Smooth muscle cell (in vitro differentiated cells): ENCODE measurements at regions not wholly inside any gene's neighbourhood (a gene's known extent, or its start where the extent isn't known, plus 50 kb on each side); places are given as distances from the start of the nearest gene placed in this dataset.

Source experiments
- DNase-seq: peaks from one replicate; lab custom pipeline; 2025; ENCODE audit not compliant: unreplicated experiment; lab: John Stamatoyannopoulos, UW
- H2AFZ ChIP-seq: fragments of 200-600 bp; sonication (generic); 2 replicates; pipeline ENCODE4 v1.6.0; 2016; ENCODE audit warnings: antibody characterized with exemption, low read depth, mild to moderate bottlenecking
- H3F3A ChIP-seq: fragments of 200-600 bp; sonication (generic); 2 replicates; pipeline ENCODE4 v1.6.0; 2017; ENCODE audit warnings: antibody characterized with exemption, low read depth
- H3K27ac ChIP-seq: fragments of 200-600 bp; sonication (generic); 2 replicates; pipeline ENCODE4 v1.5.1; 2016; ENCODE audit warnings: low read depth, mild to moderate bottlenecking
- H3K27me3 ChIP-seq: fragments of 200-600 bp; sonication (generic); 2 replicates; pipeline ENCODE4 v1.6.1; 2016; ENCODE audit warnings: low read depth, mild to moderate bottlenecking
- H3K36me3 ChIP-seq: fragments of 200-600 bp; sonication (generic); 2 replicates; pipeline ENCODE4 v1.5.1; 2016; ENCODE audit warnings: low read depth
- H3K4me1 ChIP-seq: fragments of 200-600 bp; sonication (generic); 2 replicates; pipeline ENCODE4 v1.5.1; 2016; ENCODE audit warnings: low read depth
- H3K4me2 ChIP-seq: fragments of 200-600 bp; sonication (generic); 2 replicates; pipeline ENCODE4 v1.6.0; 2016; ENCODE audit warnings: mild to moderate bottlenecking
- H3K4me3 ChIP-seq: fragments of 200-600 bp; sonication (generic); 2 replicates; pipeline ENCODE4 v1.5.1; 2016; ENCODE audit warnings: mild to moderate bottlenecking
- H3K79me2 ChIP-seq: fragments of 200-600 bp; sonication (generic); 2 replicates; pipeline ENCODE4 v1.6.0; 2016; ENCODE audit warnings: low read depth, mild to moderate bottlenecking
- H3K9ac ChIP-seq: fragments of 200-600 bp; sonication (generic); 2 replicates; pipeline ENCODE4 v1.6.0; 2016; ENCODE audit warnings: low read depth
- H3K9me3 ChIP-seq: fragments of 200-600 bp; sonication (generic); replicated peaks from 2 replicates; pipeline ENCODE4 v1.5.1; 2016; ENCODE audit warnings: low read depth
- H4K20me1 ChIP-seq: fragments of 200-600 bp; sonication (generic); 2 replicates; pipeline ENCODE4 v1.6.0; 2016; ENCODE audit warnings: low read depth
- WGBS: methylation state at CpG from one replicate; pipeline ENCODE4 v1.1.7; 2016; ENCODE audit warnings: low lambda C conversion rate; 5-methylcytosine and 5-hydroxymethylcytosine counted together
- TF ChIP-seq, protein P1 (sequence below): fragments of 200-600 bp; sonication (generic); IDR thresholded peaks from 2 replicates; pipeline ENCODE4 v1.5.1; 2017; ENCODE audit warnings: borderline replicate concordance, mild to moderate bottlenecking, antibody characterized with exemption; ENCODE audit not compliant: insufficient read depth, poor library complexity, severe bottlenecking

DNA sequence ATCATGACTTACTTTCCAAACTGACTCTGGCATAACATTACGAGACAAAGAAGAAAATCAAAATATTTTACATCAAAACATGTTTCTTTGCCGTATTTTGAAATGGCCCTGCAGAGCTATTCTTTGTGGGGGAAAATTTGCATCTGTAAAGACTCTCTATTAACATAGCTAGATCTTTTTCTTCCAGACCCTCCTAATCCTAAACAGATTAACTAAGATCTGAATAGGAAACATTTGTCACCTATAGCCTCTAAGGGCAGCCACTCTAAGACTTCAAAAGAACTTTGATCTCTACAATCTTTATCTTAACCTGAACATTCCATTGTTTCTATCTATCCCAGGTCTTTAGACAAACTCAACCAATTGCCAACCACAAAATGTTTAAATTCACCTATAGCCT is 176.6 kb upstream of the CENPE start:
- H3K9me3 ChIP-seq, result no peaks in the 10 kb centered on the region
- H2AFZ ChIP-seq, result no peak overlapping the region
- no peak overlapping the region for H3K9ac ChIP-seq
- no peaks in the 10 kb centered on the region for H3K4me1 ChIP-seq
- no peaks in the 10 kb centered on the region for H3K27me3 ChIP-seq
- H3K79me2 ChIP-seq, result no peaks in the 10 kb centered on the region
- no peak overlapping the region for H3K4me2 ChIP-seq
- no peaks in the 10 kb centered on the region for H4K20me1 ChIP-seq
- DNase-seq, result no peak
- no peaks in the 10 kb centered on the region for H3F3A ChIP-seq
- TF ChIP-seq, protein P1, sequence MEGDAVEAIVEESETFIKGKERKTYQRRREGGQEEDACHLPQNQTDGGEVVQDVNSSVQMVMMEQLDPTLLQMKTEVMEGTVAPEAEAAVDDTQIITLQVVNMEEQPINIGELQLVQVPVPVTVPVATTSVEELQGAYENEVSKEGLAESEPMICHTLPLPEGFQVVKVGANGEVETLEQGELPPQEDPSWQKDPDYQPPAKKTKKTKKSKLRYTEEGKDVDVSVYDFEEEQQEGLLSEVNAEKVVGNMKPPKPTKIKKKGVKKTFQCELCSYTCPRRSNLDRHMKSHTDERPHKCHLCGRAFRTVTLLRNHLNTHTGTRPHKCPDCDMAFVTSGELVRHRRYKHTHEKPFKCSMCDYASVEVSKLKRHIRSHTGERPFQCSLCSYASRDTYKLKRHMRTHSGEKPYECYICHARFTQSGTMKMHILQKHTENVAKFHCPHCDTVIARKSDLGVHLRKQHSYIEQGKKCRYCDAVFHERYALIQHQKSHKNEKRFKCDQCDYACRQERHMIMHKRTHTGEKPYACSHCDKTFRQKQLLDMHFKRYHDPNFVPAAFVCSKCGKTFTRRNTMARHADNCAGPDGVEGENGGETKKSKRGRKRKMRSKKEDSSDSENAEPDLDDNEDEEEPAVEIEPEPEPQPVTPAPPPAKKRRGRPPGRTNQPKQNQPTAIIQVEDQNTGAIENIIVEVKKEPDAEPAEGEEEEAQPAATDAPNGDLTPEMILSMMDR, result no peak
- no peaks in the 10 kb centered on the region for H3K36me3 ChIP-seq
- WGBS, result 80% methylated on average over 2 of the region's 2 CpGs
- H3K4me3 ChIP-seq, result no peak overlapping the region
- H3K27ac ChIP-seq, result no peak overlapping the region

DNA sequence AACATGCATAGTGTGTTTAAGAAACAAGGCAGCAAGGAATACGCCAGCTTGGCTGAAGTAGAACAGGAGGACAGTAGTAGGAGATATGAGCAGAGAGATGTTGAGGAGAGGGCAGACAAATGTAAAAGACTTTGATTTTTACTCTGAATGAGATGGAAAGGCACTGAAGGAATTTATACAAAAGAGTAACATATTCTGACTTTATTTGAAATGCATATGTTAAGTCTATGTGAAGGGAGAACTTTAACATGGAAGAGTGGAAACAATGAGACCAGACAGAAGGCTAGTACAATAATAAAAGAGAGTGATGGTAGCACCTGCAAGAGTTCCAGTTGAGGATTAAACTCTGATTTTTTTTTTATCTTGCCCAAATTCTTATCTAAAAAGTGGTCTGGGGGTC is 176.2 kb upstream of the CENPE start:
- no peaks in the 10 kb centered on the region for H3F3A ChIP-seq
- no peak overlapping the region for H3K9ac ChIP-seq
- no peaks in the 10 kb centered on the region for H3K27me3 ChIP-seq
- H3K27ac ChIP-seq, result no peak overlapping the region
- H4K20me1 ChIP-seq, result no peaks in the 10 kb centered on the region
- 98% methylated on average over 1 of the region's 1 CpG for WGBS
- H3K9me3 ChIP-seq, result no peaks in the 10 kb centered on the region
- H3K79me2 ChIP-seq, result no peaks in the 10 kb centered on the region
- TF ChIP-seq, protein P1, result no peak
- H3K4me3 ChIP-seq, result no peak overlapping the region
- DNase-seq, result no peak
- no peaks in the 10 kb centered on the region for H3K4me1 ChIP-seq
- no peak overlapping the region for H3K4me2 ChIP-seq
- H2AFZ ChIP-seq, result no peak overlapping the region
- no peaks in the 10 kb centered on the region for H3K36me3 ChIP-seq

DNA sequence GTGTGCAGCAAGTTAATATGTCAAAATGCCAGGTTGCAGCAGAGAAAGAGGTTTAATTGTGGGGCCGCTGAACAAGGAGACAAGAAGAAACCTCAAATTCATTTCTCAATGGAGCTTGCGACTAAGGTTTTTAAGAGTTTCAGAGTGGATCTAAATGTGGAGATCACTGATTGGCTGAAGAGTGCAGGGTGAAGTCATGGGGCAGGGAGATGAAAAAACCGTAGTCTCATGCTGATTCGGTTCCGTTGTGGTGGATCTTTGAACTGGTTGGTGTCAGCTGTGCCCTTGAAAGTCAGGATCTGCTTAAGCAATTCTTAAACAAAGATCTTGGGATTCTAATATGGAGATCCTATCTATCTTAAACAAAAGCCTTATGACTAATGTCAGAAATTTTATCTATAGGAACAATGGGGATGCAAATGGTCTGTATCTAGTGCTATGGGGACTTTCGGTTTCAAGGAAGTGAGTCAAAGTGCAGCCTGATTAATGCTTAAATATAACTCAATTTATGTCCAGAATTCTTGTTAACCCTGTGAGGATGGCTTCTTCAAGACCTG is 173.9 kb upstream of the CENPE start:
- Histone ChIP-seq H3K4me2 (no peak overlapping the region), H3K9ac (no peak overlapping the region), H3K27ac (no peak overlapping the region), H3F3A (no peaks in the 10 kb centered on the region), H3K79me2 (no peaks in the 10 kb centered on the region), H3K27me3 (no peaks in the 10 kb centered on the region), H3K4me1 (no peaks in the 10 kb centered on the region), H3K36me3 (no peaks in the 10 kb centered on the region), H3K4me3 (no peak overlapping the region), H2AFZ (no peak overlapping the region), H4K20me1 (no peaks in the 10 kb centered on the region), H3K9me3 (no peaks in the 10 kb centered on the region)
- DNase-seq, result no peak
- 92% methylated on average over 6 of the region's 6 CpGs for WGBS
- TF ChIP-seq, protein P1, result no peak

DNA sequence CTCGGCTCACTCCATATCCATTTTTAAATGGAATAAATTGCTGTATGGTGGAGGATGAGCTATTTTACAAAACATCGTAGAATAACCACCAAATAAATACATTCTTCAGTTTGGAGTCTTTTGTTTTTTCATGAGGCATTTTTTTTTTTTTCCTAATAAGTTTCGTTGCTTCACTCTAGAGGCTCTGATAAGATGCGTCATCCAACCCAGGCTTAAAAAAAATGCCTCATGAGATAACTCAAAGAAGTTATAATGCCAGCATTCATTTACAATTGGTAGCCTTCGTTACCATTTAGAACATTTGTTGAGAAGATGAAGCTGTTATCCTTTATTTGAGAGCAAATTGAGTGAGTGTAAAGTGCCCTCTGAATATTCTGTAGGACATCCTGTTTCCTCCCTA is 172.2 kb upstream of the CENPE start:
- Histone ChIP-seq H3K36me3 (no peaks in the 10 kb centered on the region), H3F3A (no peaks in the 10 kb centered on the region), H3K4me1 (no peaks in the 10 kb centered on the region), H3K79me2 (no peaks in the 10 kb centered on the region), H4K20me1 (no peaks in the 10 kb centered on the region), H3K4me2 (no peak overlapping the region), H3K9ac (no peak overlapping the region), H3K27ac (no peak overlapping the region), H3K9me3 (no peaks in the 10 kb centered on the region), H3K4me3 (no peak overlapping the region), H3K27me3 (no peaks in the 10 kb centered on the region), H2AFZ (no peak overlapping the region)
- WGBS, result 85% methylated on average over 4 of the region's 5 CpGs
- TF ChIP-seq, protein P1, result no peak
- no peak for DNase-seq
